ENCODE measurements at regions not wholly inside any gene's neighbourhood (a gene's known extent, or its start where the extent isn't known, plus 50 kb on each side); places are given as distances from the start of the nearest gene placed in this dataset.

GRCh38 chr9:119441832-119442231 is 72.6 kb upstream of the BRINP1 start:
- no peak for DNase-seq

- no peak for DNase-seq
Measured at GRCh38 chr9:119441338-119441737, 72.1 kb upstream of the BRINP1 start.

- DNase-seq = no peak
Measured at GRCh38 chr9:119436261-119436660, 67.0 kb upstream of the BRINP1 start.

- no peak for DNase-seq
Measured at GRCh38 chr9:119435076-119435475, 65.8 kb upstream of the BRINP1 start.

- DNase-seq = no peak
Measured at GRCh38 chr9:119432428-119432827, 63.2 kb upstream of the BRINP1 start.

GRCh38 chr9:119429302-119429701 is 60.1 kb upstream of the BRINP1 start:
- DNase-seq = no peak

GRCh38 chr9:119420231-119420630 is 51.0 kb upstream of the BRINP1 start:
- no peak for DNase-seq
